ENCODE measurements at regions not wholly inside any gene's neighbourhood (a gene's known extent, or its start where the extent isn't known, plus 50 kb on each side); places are given as distances from the start of the nearest gene placed in this dataset.

DNA sequence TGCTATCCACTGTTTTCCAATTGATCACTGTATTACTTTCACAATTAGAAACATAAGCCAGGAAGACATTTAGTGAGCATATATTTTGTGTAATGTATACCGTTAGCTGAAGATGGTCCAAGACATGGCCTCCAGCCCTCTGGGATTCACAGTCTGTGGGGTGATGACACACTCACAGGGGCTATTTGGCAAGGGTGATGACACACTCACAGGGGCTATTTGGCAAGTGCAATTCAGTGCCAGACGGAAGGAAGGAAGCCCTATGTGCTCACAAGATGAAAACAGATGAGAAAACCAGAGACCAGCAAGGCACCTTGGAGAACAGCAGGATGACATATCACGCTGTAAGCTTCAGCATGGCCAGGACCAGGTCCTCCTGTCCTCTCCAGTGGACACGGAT, 183.7 kb downstream of the MBOAT1 start:
- H3K36me3 ChIP-seq (ENCODE audit: control insufficient read depth, insufficient read depth, low read length): no peaks in the 10 kb centered on the region
- H3K9ac ChIP-seq (ENCODE audit: low read depth, low read length): no peak overlapping the region
- no peaks in the 10 kb centered on the region for H3K9me3 ChIP-seq (ENCODE audit: control insufficient read depth, insufficient read depth, low read length)
- H3K27me3 ChIP-seq (ENCODE audit: control insufficient read depth, insufficient read depth, low read length): no peaks in the 10 kb centered on the region
- no peak overlapping the region for H3K4me3 ChIP-seq (ENCODE audit: low read depth, low read length)
- H3K4me1 ChIP-seq (ENCODE audit: control insufficient read depth, insufficient read depth, low read length): no peaks in the 10 kb centered on the region

DNA sequence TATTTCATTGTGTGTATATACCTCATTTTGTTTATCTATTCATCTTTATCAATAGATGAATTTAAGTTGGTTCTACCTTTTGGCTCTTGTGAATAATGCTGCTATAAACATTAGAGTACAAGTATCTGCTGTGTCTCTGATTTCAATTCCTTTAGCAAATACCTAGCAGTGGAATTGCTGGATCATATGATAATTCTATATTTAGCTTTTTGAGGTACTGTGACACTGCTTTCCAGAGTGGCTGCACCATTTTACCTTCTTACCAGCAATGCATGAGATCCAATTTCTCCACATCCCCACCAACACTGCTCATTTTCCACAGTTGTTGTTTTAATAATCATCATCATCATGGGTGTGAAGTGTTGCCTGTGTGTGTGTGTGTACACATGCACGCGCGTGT, 182.3 kb downstream of the MBOAT1 start:
- Histone ChIP-seq H3K27me3 (ENCODE audit: control insufficient read depth, insufficient read depth, low read length) (no peaks in the 10 kb centered on the region), H3K36me3 (ENCODE audit: control insufficient read depth, insufficient read depth, low read length) (no peaks in the 10 kb centered on the region), H3K4me1 (ENCODE audit: control insufficient read depth, insufficient read depth, low read length) (no peaks in the 10 kb centered on the region), H3K9me3 (ENCODE audit: control insufficient read depth, insufficient read depth, low read length) (no peaks in the 10 kb centered on the region), H3K9ac (ENCODE audit: low read depth, low read length) (no peak overlapping the region), H3K4me3 (ENCODE audit: low read depth, low read length) (no peak overlapping the region)

DNA sequence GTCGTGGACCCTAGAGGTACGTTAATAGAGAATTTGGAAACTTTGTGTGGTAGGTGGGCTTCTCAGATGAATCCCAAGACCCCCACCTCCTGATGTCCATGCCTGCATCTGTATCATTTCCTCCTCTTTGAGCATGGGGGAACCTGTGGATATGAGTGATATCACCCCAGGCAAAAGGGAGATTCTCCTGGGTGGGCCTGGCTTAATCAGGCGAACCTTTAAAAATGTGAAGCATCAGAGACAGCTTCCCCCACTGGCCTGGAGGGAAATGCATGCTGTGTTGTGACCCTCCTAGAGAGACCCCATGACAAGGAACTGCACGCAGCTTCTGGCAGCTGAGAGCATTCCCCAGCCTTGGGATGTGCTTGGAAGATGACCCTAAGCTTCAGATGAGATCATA, 180.9 kb downstream of the MBOAT1 start:
- no peaks in the 10 kb centered on the region for H3K9me3 ChIP-seq (ENCODE audit: control insufficient read depth, insufficient read depth, low read length)
- no peaks in the 10 kb centered on the region for H3K4me1 ChIP-seq (ENCODE audit: control insufficient read depth, insufficient read depth, low read length)
- no peaks in the 10 kb centered on the region for H3K27me3 ChIP-seq (ENCODE audit: control insufficient read depth, insufficient read depth, low read length)
- H3K4me3 ChIP-seq (ENCODE audit: low read depth, low read length): no peak overlapping the region
- H3K9ac ChIP-seq (ENCODE audit: low read depth, low read length): no peak overlapping the region
- H3K36me3 ChIP-seq (ENCODE audit: control insufficient read depth, insufficient read depth, low read length): no peaks in the 10 kb centered on the region

DNA sequence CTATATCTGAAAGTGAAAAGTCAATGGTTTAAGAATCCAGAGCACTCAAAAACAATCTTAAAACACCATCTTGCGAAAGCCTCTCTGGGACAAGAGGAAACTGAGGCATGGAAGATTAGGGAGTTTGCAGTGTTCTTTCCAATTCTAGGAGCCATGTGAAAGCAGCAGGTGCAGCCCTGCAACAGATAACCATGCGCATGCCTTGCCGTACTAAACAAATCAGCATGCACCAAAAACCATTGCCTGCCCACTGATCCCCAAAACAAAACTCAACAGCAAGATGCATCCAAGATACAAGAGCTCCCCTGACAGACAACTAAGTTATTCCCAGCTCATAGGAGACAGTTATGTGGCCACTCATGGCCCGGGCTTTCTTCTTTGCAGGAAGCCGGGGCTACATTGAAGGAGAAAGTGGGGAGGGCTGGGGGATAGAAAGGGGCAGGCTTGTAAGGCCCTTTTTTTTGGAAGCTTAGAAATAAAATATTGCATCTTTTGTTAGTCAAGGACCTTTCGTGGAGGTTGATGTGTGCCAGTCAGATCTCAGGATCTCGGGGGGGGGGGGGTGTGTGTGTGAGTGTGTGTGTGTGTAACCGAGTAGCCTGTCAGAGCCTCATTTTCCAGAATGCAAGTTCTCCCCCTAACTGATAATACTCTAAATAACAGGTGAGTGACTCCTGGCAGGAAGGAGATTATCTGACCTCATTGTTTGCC, 178.4 kb downstream of the MBOAT1 start:
- H3K4me3 ChIP-seq (ENCODE audit: low read depth, low read length): no peak overlapping the region
- H3K9me3 ChIP-seq (ENCODE audit: control insufficient read depth, insufficient read depth, low read length): no peaks in the 10 kb centered on the region
- H3K36me3 ChIP-seq (ENCODE audit: control insufficient read depth, insufficient read depth, low read length): no peaks in the 10 kb centered on the region
- no peaks in the 10 kb centered on the region for H3K27me3 ChIP-seq (ENCODE audit: control insufficient read depth, insufficient read depth, low read length)
- no peak overlapping the region for H3K9ac ChIP-seq (ENCODE audit: low read depth, low read length)
- no peaks in the 10 kb centered on the region for H3K4me1 ChIP-seq (ENCODE audit: control insufficient read depth, insufficient read depth, low read length)

DNA sequence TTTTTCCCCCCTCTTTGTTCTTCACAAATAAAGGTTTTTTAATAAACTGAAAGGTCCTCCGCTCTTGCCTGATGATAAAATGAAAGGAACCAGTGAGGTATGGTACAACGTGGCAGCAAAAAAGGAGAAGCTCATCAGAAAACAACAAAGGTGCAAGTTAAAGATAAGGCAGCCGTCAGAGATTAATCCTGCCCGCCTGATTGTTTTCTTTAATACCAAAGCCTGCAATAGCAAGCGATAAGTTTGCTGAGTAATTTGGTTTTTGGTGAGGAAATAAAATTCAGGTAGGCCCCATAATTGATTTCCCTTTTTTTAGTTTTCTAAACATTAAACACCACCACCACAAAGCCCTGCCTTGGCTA, 177.9 kb downstream of the MBOAT1 start:
- Histone ChIP-seq H3K4me1 (ENCODE audit: control insufficient read depth, insufficient read depth, low read length) (no peaks in the 10 kb centered on the region), H3K4me3 (ENCODE audit: low read depth, low read length) (no peak overlapping the region), H3K9me3 (ENCODE audit: control insufficient read depth, insufficient read depth, low read length) (no peaks in the 10 kb centered on the region), H3K27me3 (ENCODE audit: control insufficient read depth, insufficient read depth, low read length) (no peaks in the 10 kb centered on the region), H3K36me3 (ENCODE audit: control insufficient read depth, insufficient read depth, low read length) (no peaks in the 10 kb centered on the region), H3K9ac (ENCODE audit: low read depth, low read length) (no peak overlapping the region)

DNA sequence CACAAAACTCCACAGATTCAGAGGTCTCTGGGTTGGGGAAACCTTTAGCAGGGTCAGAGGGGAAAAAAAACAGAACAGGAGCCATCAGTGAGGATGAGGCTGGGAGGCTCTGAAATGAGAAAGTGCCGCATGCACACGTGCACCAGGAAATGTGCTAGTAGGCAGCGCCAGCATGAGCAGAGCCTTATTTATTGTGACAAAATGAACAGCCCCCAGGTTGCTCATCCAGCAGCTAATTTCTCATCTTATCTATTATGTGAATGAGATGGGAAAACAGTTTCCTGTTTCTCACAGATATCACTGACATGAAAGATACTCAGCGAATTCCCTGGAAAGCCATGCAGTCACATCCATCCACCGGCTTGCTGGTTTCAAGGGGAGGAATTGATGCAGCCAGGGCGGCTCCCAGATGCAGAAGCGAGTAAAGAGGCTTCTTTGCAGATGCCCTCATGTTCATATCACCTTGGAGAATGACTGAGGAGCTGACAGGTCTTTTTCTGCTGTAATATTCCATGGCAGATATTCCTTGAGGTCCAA, 176.1 kb downstream of the MBOAT1 start:
- Histone ChIP-seq H3K4me3 (ENCODE audit: low read depth, low read length) (no peak overlapping the region), H3K27me3 (ENCODE audit: control insufficient read depth, insufficient read depth, low read length) (no peaks in the 10 kb centered on the region), H3K36me3 (ENCODE audit: control insufficient read depth, insufficient read depth, low read length) (no peaks in the 10 kb centered on the region), H3K9ac (ENCODE audit: low read depth, low read length) (no peak overlapping the region), H3K9me3 (ENCODE audit: control insufficient read depth, insufficient read depth, low read length) (no peaks in the 10 kb centered on the region), H3K4me1 (ENCODE audit: control insufficient read depth, insufficient read depth, low read length) (no peaks in the 10 kb centered on the region)

DNA sequence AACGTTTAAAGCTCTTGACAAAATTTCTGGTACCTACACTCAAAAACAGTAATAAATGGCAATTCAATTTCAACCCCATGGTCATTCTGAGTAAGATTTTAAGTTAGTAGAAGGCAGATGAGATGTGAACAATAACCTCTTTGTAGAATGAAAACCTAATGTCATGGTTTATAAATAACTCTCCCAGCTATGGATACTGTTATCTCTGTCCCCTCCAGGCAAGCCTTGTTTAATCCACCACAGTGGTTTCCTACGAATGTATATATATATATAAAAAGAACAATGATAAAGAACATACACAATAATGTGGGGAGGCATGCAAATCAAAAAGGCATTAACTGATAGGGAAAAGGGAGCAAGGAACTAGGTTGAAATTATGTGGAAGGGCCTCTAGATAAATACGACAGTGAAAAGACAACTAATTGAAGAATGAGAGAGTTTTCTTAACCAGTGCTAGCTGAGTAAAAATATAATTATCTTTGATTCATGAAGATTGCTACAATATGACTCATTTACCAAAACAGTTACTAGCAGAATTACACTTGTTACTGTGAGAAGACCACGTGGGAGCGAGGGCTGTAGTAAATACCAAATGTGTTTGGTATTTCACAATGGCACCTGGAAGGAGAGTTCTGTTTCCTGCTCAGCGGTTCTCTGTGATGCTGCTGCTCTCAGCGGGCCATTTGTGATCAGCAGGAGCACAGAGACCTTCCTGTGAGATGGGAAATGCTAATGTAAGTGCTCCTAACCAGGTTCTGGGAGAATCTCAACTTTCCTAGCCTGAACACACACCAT, 173.7 kb downstream of the MBOAT1 start:
- Histone ChIP-seq H3K36me3 (ENCODE audit: control insufficient read depth, insufficient read depth, low read length) (no peaks in the 10 kb centered on the region), H3K4me1 (ENCODE audit: control insufficient read depth, insufficient read depth, low read length) (no peaks in the 10 kb centered on the region), H3K27me3 (ENCODE audit: control insufficient read depth, insufficient read depth, low read length) (no peaks in the 10 kb centered on the region), H3K9me3 (ENCODE audit: control insufficient read depth, insufficient read depth, low read length) (no peaks in the 10 kb centered on the region), H3K4me3 (ENCODE audit: low read depth, low read length) (no peak overlapping the region), H3K9ac (ENCODE audit: low read depth, low read length) (no peak overlapping the region)

DNA sequence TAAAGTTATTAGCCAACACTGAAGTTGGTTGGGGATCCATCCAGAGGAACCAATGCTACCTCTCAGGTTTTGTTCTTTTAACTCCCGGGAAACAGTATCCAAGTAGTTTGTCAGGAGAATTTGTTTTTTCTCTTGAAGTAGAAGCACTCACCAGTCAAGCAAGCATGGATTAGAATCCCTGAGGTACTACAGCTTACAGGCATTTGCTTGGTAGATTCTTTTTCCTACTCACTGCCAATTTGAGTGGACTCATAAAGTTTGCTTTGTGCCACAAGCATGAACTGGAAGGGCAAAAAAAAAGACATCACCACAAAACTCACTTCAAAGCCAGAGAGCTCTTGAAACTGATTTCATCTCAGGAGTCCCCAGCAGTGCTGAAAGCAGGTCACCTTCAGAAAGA, 167.4 kb downstream of the MBOAT1 start:
- Histone ChIP-seq H3K9ac (ENCODE audit: low read depth, low read length) (no peak overlapping the region), H3K27me3 (ENCODE audit: control insufficient read depth, insufficient read depth, low read length) (no peaks in the 10 kb centered on the region), H3K4me1 (ENCODE audit: control insufficient read depth, insufficient read depth, low read length) (no peaks in the 10 kb centered on the region), H3K36me3 (ENCODE audit: control insufficient read depth, insufficient read depth, low read length) (no peaks in the 10 kb centered on the region), H3K9me3 (ENCODE audit: control insufficient read depth, insufficient read depth, low read length) (no peaks in the 10 kb centered on the region), H3K4me3 (ENCODE audit: low read depth, low read length) (no peak overlapping the region)

All from iPS-15b (cell line).